WTC11 (cell line): ENCODE measurements at regions not wholly inside any gene's neighbourhood (a gene's known extent, or its start where the extent isn't known, plus 50 kb on each side); places are given as distances from the start of the nearest gene placed in this dataset.

Source experiments
- ATAC-seq: fragments of 200-7000 bp; cut with Tn5 transposase; 2 replicates; pipeline ENCODE4 v1.10.0; 2021; ENCODE audit warnings: mild to moderate bottlenecking, moderate library complexity
- CTCF ChIA-PET: fragments of 300-600 bp; sonication (Branson Sonifier 250); formaldehyde crosslinking; loops from one replicate; lab custom pipeline; 2021; ENCODE audit warnings: antibody characterized with exemption; lab: Charles Lee
- POLR2A ChIA-PET: fragments of 350-600 bp; sonication (Branson Sonifier 250); formaldehyde crosslinking; loops from one replicate; lab custom pipeline; 2021; ENCODE audit warnings: antibody characterized with exemption; lab: Charles Lee
- DNase-seq: peaks from one replicate; pipeline ENCODE4 v3.0.0; 2021; ENCODE audit warnings: low spot score
- H3K27ac Mint-ChIP-seq: 2 replicates; pipeline ENCODE4 v1.8.0; 2021; ENCODE audit warnings: mixed read lengths
- H3K27me3 Mint-ChIP-seq: 2 replicates; pipeline ENCODE4 v1.8.0; 2021; ENCODE audit warnings: low read depth, mild to moderate bottlenecking, moderate library complexity, mixed read lengths
- H3K36me3 Mint-ChIP-seq: 2 replicates; pipeline ENCODE4 v1.8.0; 2021; ENCODE audit warnings: mixed read lengths
- H3K4me1 Mint-ChIP-seq: 2 replicates; pipeline ENCODE4 v1.8.0; 2022; ENCODE audit warnings: mixed read lengths
- H3K4me3 Mint-ChIP-seq: 2 replicates; pipeline ENCODE4 v1.8.0; 2021; ENCODE audit warnings: mild to moderate bottlenecking, moderate library complexity, mixed read lengths
- H3K9me3 Mint-ChIP-seq: 2 replicates; pipeline ENCODE4 v1.8.0; 2021; ENCODE audit warnings: mixed read lengths
- ATF6 ChIP-seq: sonication (generic); formaldehyde crosslinking; IDR thresholded peaks from 2 replicates; pipeline ENCODE4 v1.8.1; 2023; ENCODE audit warnings: mild to moderate bottlenecking, missing genetic modification reagents
- CBFB ChIP-seq: sonication (generic); formaldehyde crosslinking; IDR thresholded peaks from 2 replicates; pipeline ENCODE4 v1.8.1; 2022; ENCODE audit warnings: mild to moderate bottlenecking, low read depth, missing genetic modification reagents
- CREM ChIP-seq: sonication (generic); formaldehyde crosslinking; IDR thresholded peaks from 2 replicates; pipeline ENCODE4 v1.8.1; 2022; ENCODE audit warnings: mild to moderate bottlenecking, missing genetic modification reagents, moderate library complexity
- ERG ChIP-seq: fragments of 250-450 bp; sonication (Bioruptor Pico); IDR thresholded peaks from 2 replicates; pipeline ENCODE4 v1.8.0; 2021; ENCODE audit warnings: mild to moderate bottlenecking
- FOXP4 ChIP-seq: sonication (generic); formaldehyde crosslinking; IDR thresholded peaks from 2 replicates; pipeline ENCODE4 v1.8.0; 2022; ENCODE audit warnings: mild to moderate bottlenecking, missing genetic modification reagents
- GABPB1 ChIP-seq: sonication (generic); formaldehyde crosslinking; IDR thresholded peaks from 2 replicates; pipeline ENCODE4 v1.8.1; 2023; ENCODE audit warnings: mild to moderate bottlenecking, missing genetic modification reagents
- KAT7 ChIP-seq: sonication (generic); formaldehyde crosslinking; IDR thresholded peaks from 2 replicates; pipeline ENCODE4 v1.8.1; 2023; ENCODE audit warnings: missing genetic modification reagents, mild to moderate bottlenecking, borderline replicate concordance
- MLX ChIP-seq: sonication (generic); formaldehyde crosslinking; IDR thresholded peaks from 2 replicates; pipeline ENCODE4 v1.8.1; 2023; ENCODE audit warnings: mild to moderate bottlenecking, missing genetic modification reagents, moderate library complexity
- NFYB ChIP-seq: sonication (generic); formaldehyde crosslinking; conservative IDR thresholded peaks from 2 replicates; pipeline ENCODE4 v1.8.0; 2022; ENCODE audit warnings: low read depth, missing genetic modification reagents
- PRDM15 ChIP-seq: sonication (generic); formaldehyde crosslinking; IDR thresholded peaks from 2 replicates; pipeline ENCODE4 v1.8.0; 2022; ENCODE audit warnings: missing genetic modification reagents
- PREB ChIP-seq: sonication (generic); formaldehyde crosslinking; IDR thresholded peaks from 2 replicates; pipeline ENCODE4 v1.8.1; 2022; ENCODE audit warnings: mild to moderate bottlenecking, missing genetic modification reagents, moderate library complexity, borderline replicate concordance
- TEAD1 ChIP-seq: sonication (generic); formaldehyde crosslinking; IDR thresholded peaks from 2 replicates; pipeline ENCODE4 v1.8.0; 2022; ENCODE audit warnings: mild to moderate bottlenecking, missing genetic modification reagents
- ZNF138 ChIP-seq: sonication (generic); formaldehyde crosslinking; conservative IDR thresholded peaks from 2 replicates; pipeline ENCODE4 v1.8.1; 2022; ENCODE audit warnings: mild to moderate bottlenecking, moderate library complexity, missing genetic modification reagents
- ZNF317 ChIP-seq: sonication (generic); formaldehyde crosslinking; IDR thresholded peaks from 2 replicates; pipeline ENCODE4 v1.8.1; 2023; ENCODE audit warnings: low read depth, mild to moderate bottlenecking, moderate library complexity, missing genetic modification reagents, borderline replicate concordance

- Mint-ChIP-seq H3K36me3 (no peaks in the 10 kb centered on the region), H3K4me1 (peaks cover 9% of the 10 kb centered on the region), H3K27ac (no peak overlapping the region), H3K4me3 (no peak overlapping the region), H3K27me3 (peaks cover 10% of the 10 kb centered on the region), H3K9me3 (no peaks in the 10 kb centered on the region)
- TF ChIP-seq CBFB (CRISPR knock-in tag) (no peak), ZNF138 (CRISPR knock-in tag) (no peak)
- POLR2A ChIA-PET, result no interaction called here
- no peak for DNase-seq
- CTCF ChIA-PET, result interaction anchor here (1.2 to 6.8 kb wide), 4 partner anchors 273 to 346 kb away, joined by 3 to 159 read pairs (median 24); partner anchors contain the start of gene NSG2
- no peak for ATAC-seq
These were observed 273.1 kb downstream of the NSG2 start for GRCh38 chr5:174318578-174318977.

- TF ChIP-seq KAT7 (CRISPR knock-in tag), result no peak
- TF ChIP-seq PREB, result no peak
- TF ChIP-seq TEAD1 (CRISPR knock-in tag), result no peak
- no peak for TF ChIP-seq PRDM15 (CRISPR knock-in tag)
- no peak for TF ChIP-seq ZNF317 (CRISPR knock-in tag)
- no peak for TF ChIP-seq ATF6 (CRISPR knock-in tag)
- TF ChIP-seq GABPB1 (CRISPR knock-in tag), result no peak
- TF ChIP-seq MLX (CRISPR knock-in tag), result no peak
- TF ChIP-seq FOXP4, result no peak
- no peak for TF ChIP-seq ERG
- no peak for TF ChIP-seq CREM (CRISPR knock-in tag)
- TF ChIP-seq NFYB (CRISPR knock-in tag), result no peak
- TF ChIP-seq, all 79 proteins: peak for 0
- Mint-ChIP-seq H3K4me3 (no peak overlapping the region), H3K27me3 (peaks cover 9% of the 10 kb centered on the region), H3K4me1 (peaks cover 10% of the 10 kb centered on the region), H3K27ac (no peak overlapping the region), H3K36me3 (no peaks in the 10 kb centered on the region), H3K9me3 (no peaks in the 10 kb centered on the region)
- ChIA-PET POLR2A (no interaction called here), CTCF (interaction anchor here (6.8 kb wide), 1 partner anchor 274 kb away, joined by 159 read pairs; the partner anchor contains the start of gene NSG2)
- DNase-seq, result no peak
- no peak for ATAC-seq
These were observed 274.0 kb downstream of the NSG2 start for GRCh38 chr5:174319551-174319950.
